Stimulated activated naive B cell treated with anti-CD40 and anti-IgM and Interleukin-4, amounts not matched to agents 10 μg/mL and 1 μg/mL and 100 μg/mL, for 72 hours (primary cell): ENCODE measurements at regions not wholly inside any gene's neighbourhood (a gene's known extent, or its start where the extent isn't known, plus 50 kb on each side); places are given as distances from the start of the nearest gene placed in this dataset.

Source experiments
- ATAC-seq, 2 donors: fragments of 150-1000 bp; cut with Tn5 transposase; replicated peaks; 2 replicates each; pipeline ENCODE4 v1.10.0; 2021; ENCODE audit warnings: moderate library complexity in 1 of 2
- DNase-seq: peaks from one replicate; pipeline ENCODE4 v3.0.0; 2021
- H3K27ac Mint-ChIP-seq: one replicate; pipeline ENCODE4 v1.8.0; 2022; ENCODE audit warnings: mild to moderate bottlenecking, mixed read lengths
- H3K27me3 Mint-ChIP-seq, 2 donors: one replicate each; pipeline ENCODE4 v1.8.0; 2022; ENCODE audit warnings: mixed read lengths in 2 of 2
- H3K36me3 Mint-ChIP-seq, 2 donors: one replicate each; pipeline ENCODE4 v1.8.0; 2022; ENCODE audit warnings: mixed read lengths in 2 of 2, mild to moderate bottlenecking in 1 of 2
- H3K4me1 Mint-ChIP-seq, 2 donors: one replicate each; pipeline ENCODE4 v1.8.0; 2022; ENCODE audit warnings: mixed read lengths in 2 of 2, mild to moderate bottlenecking in 1 of 2
- H3K4me3 Mint-ChIP-seq, 2 donors: one replicate each; pipeline ENCODE4 v1.8.0; 2022; ENCODE audit warnings: mild to moderate bottlenecking in 2 of 2, mixed read lengths in 2 of 2, moderate library complexity in 1 of 2
- H3K9me3 Mint-ChIP-seq, 2 donors: one replicate each; pipeline ENCODE4 v1.8.0; 2022; ENCODE audit warnings: mixed read lengths in 2 of 2, mild to moderate bottlenecking in 1 of 2

- Mint-ChIP-seq H3K4me3 (no peak overlapping the region), H3K27me3 (no peaks in the 10 kb centered on the region), H3K9me3 (no peaks in the 10 kb centered on the region), H3K27ac (no peak overlapping the region), H3K36me3 (no peaks in the 10 kb centered on the region), H3K4me1 (no peaks in the 10 kb centered on the region)
- DNase-seq, result no peak
- no peak for ATAC-seq
Observed at GRCh38 chr12:90899456-90900182, 55.4 kb downstream of the CCER1 start.

GRCh38 chr12:90897986-90898385 is 57.0 kb downstream of the CCER1 start:
- DNase-seq (no peak), ATAC-seq (no peak)
- H3K4me3 Mint-ChIP-seq, result no peak overlapping the region
- H3K27me3 Mint-ChIP-seq, result no peaks in the 10 kb centered on the region
- no peaks in the 10 kb centered on the region for H3K4me1 Mint-ChIP-seq
- no peak overlapping the region for H3K27ac Mint-ChIP-seq
- H3K36me3 Mint-ChIP-seq, result no peaks in the 10 kb centered on the region
- H3K9me3 Mint-ChIP-seq, result no peaks in the 10 kb centered on the region

GRCh38 chr12:90897316-90897715 is 57.7 kb downstream of the CCER1 start:
- Mint-ChIP-seq H3K9me3 (no peaks in the 10 kb centered on the region), H3K36me3 (no peaks in the 10 kb centered on the region), H3K27ac (no peak overlapping the region), H3K4me1 (no peaks in the 10 kb centered on the region), H3K27me3 (no peaks in the 10 kb centered on the region), H3K4me3 (no peak overlapping the region)
- ATAC-seq (no peak), DNase-seq (no peak)

DNA sequence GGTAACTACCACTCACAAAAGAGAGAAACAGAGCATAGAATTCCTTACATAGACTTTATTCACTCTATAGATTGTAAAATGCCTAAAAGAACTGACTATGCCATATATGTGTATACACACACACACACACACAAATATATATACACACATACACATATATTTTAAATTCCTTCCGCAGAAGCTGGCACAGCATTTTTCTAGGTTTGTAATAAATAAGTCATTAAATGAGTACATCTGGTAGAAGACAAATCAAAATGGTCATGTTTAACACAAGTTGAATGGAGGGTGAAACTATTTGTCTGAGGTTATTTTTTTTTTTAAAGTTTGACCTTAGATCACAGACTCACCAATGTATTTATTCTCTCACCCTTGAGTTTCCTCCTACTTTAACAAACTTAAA is 58.2 kb downstream of the CCER1 start:
- Mint-ChIP-seq H3K36me3 (no peaks in the 10 kb centered on the region), H3K27me3 (no peaks in the 10 kb centered on the region), H3K27ac (no peak overlapping the region), H3K4me1 (no peaks in the 10 kb centered on the region), H3K4me3 (no peak overlapping the region), H3K9me3 (no peaks in the 10 kb centered on the region)
- ATAC-seq, result no peak
- no peak for DNase-seq

- Mint-ChIP-seq H3K4me1 (no peaks in the 10 kb centered on the region), H3K4me3 (no peak overlapping the region), H3K27me3 (no peaks in the 10 kb centered on the region), H3K36me3 (no peaks in the 10 kb centered on the region), H3K27ac (no peak overlapping the region), H3K9me3 (no peaks in the 10 kb centered on the region)
- DNase-seq (no peak), ATAC-seq (no peak)
Observed at GRCh38 chr12:90896164-90896563, 58.8 kb downstream of the CCER1 start.

DNA sequence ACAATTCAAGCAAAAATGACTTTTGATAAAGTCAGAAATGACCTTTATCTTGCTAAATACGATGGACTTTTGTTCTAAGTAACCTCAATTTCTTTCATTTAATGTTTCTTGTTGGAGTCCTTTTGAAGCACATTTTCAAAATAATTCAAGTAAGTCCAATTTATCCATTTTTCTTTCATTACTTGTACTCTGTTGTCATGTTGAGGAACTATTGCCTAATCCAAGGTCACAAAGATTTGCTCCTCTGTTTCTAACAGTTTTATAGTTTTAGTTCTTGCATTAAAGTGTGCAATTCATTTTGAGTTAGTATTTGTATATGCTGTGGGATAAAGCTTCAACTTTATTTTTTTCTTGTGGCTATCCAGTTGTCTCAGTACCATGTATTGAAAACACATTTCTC is 66.7 kb downstream of the CCER1 start:
- Mint-ChIP-seq H3K36me3 (no peaks in the 10 kb centered on the region), H3K4me3 (no peak overlapping the region), H3K4me1 (no peaks in the 10 kb centered on the region), H3K27me3 (no peaks in the 10 kb centered on the region), H3K27ac (no peak overlapping the region), H3K9me3 (no peaks in the 10 kb centered on the region)
- no peak for ATAC-seq
- no peak for DNase-seq

DNA sequence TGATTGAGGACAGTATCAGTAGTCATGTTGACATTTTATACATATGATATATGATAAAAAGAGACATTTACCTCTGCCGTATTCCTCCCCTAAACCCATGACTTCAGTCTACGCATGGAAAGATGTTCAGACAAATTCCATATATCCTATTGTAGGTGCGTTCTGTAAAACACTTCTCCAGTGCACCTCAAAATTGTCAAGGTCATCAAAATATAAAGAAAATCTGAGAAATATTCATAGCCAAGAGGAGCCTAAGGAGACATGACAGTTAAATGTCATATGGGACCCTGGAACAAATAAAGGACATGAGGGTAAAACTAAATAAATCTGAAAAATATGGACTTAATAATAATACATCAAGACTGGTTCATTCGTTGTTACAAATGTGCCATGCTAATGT is 71.5 kb downstream of the CCER1 start:
- Mint-ChIP-seq H3K27ac (no peak overlapping the region), H3K9me3 (no peaks in the 10 kb centered on the region), H3K36me3 (no peaks in the 10 kb centered on the region), H3K4me3 (no peak overlapping the region), H3K4me1 (no peaks in the 10 kb centered on the region), H3K27me3 (no peaks in the 10 kb centered on the region)
- DNase-seq (no peak), ATAC-seq (no peak)

- Mint-ChIP-seq H3K27ac (no peak overlapping the region), H3K36me3 (no peaks in the 10 kb centered on the region), H3K9me3 (peaks cover 0 to 1% of the 10 kb centered on the region in 2 donors), H3K4me3 (no peak overlapping the region), H3K27me3 (no peaks in the 10 kb centered on the region), H3K4me1 (no peaks in the 10 kb centered on the region)
- DNase-seq, result no peak
- no peak for ATAC-seq
Observed at GRCh38 chr12:90871726-90872096, 83.3 kb downstream of the CCER1 start.

DNA sequence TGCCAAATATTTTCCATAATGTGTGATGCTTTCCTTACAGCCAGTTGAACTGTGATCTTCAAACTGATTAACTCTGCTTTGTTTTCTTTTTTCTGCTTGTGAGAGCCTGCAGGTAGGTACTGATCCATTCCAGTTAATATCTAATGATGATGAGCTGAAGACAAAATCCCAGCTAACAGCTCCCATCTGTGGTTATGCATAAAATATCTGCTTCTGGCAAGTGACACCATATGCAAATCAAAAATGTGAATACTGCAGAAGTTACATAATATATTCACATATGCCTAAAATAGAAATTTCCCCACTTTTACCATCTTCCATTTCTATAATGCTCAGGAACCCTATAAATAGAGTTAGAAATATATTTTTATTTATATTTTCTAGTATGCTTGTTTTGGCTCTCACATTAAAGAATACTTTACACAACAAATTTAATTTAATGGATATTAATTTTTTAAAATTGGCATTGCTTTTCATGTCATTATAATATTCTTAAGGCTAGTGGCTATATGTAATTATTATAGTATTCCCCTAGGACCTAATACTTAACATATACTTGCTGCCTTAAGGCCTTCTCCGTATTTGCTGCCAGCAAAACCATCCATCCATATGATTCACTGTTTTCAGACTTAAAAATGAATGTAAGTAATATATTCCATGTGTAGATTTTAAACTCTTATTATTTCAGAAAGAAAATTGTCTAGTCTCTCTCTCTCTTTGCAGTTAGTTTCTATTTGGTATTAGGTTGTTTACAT is 83.8 kb downstream of the CCER1 start:
- Mint-ChIP-seq H3K27ac (no peak overlapping the region), H3K9me3 (peaks cover 0 to 1% of the 10 kb centered on the region in 2 donors), H3K27me3 (no peaks in the 10 kb centered on the region), H3K4me3 (no peak overlapping the region), H3K4me1 (no peaks in the 10 kb centered on the region), H3K36me3 (no peaks in the 10 kb centered on the region)
- DNase-seq, result no peak
- no peak for ATAC-seq

DNA sequence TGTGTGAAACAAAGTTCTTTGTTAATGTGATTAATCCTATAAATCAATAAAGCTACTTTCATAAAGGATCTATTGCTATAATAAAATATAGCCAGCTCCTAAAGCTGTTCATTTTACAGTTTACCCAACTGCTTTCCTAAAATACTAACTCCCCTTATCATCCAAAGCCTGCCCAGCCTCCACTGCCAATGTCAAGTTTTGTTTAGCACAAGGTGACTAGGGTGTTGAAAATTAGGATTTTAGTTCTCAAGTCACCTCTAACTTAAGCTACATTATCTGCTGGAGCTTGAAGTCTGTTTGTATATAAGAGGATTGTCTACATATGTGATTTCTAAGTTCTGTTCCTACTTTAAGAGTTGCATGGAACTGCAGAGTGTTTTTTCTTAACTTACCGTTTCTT is 86.3 kb downstream of the CCER1 start:
- H3K36me3 Mint-ChIP-seq, result no peaks in the 10 kb centered on the region
- ATAC-seq (no peak), DNase-seq (no peak)
- H3K9me3 Mint-ChIP-seq, result no peaks in the 10 kb centered on the region
- no peak overlapping the region for H3K27ac Mint-ChIP-seq
- no peaks in the 10 kb centered on the region for H3K4me1 Mint-ChIP-seq
- no peak overlapping the region for H3K4me3 Mint-ChIP-seq
- H3K27me3 Mint-ChIP-seq, result no peaks in the 10 kb centered on the region

- ATAC-seq (no peak), DNase-seq (no peak)
- Mint-ChIP-seq H3K27ac (no peak overlapping the region), H3K4me1 (peaks cover 0 to 2% of the 10 kb centered on the region in 2 donors), H3K4me3 (no peak overlapping the region), H3K9me3 (peaks cover 0 to 2% of the 10 kb centered on the region in 2 donors), H3K36me3 (no peaks in the 10 kb centered on the region), H3K27me3 (no peaks in the 10 kb centered on the region)
Observed at GRCh38 chr12:90859591-90859990, 95.4 kb downstream of the CCER1 start.

DNA sequence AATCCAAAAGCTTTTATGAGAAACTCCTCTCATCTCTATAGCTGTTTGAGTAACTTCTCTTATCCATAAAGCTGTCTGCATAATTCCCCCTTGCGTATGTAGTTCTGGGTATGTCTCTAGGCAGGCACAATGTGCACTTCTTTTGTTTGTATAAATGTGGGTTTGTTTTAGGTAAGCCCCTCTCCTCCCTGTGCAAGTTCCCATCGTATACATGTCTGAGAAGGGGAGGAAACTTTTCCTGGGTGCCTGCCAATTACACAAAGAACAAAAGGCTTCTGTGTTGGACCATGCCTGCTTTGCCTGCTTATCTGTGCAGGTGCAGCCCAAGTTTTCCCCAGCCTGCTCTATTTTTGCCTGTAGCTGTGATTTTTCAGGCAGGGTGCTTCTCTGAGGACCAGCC is 96.7 kb downstream of the CCER1 start:
- Mint-ChIP-seq H3K27me3 (no peaks in the 10 kb centered on the region), H3K4me3 (no peak overlapping the region), H3K4me1 (peaks cover 0 to 2% of the 10 kb centered on the region in 2 donors), H3K27ac (no peak overlapping the region), H3K36me3 (no peaks in the 10 kb centered on the region), H3K9me3 (peaks cover 0 to 2% of the 10 kb centered on the region in 2 donors)
- DNase-seq (no peak), ATAC-seq (no peak)

DNA sequence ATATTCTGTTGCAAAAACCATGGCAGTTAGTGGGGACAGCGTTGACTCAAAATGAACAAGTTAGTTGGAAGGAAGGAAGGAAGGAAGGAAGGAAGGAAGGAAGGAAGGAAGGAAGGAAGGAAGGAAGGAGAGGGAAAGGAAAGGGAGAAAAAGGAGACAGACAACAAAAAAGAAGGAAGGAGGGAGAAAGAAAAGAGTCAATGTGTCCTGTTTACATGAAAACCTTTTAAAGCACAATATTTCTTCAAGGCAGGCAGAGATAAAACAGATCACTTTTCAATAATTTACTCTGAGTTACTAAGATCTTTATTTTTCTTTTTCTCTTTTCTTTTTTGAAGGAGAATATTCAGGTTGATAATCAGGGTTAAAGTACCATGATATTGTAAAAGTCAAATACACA is 99.4 kb downstream of the CCER1 start:
- H3K36me3 Mint-ChIP-seq, result no peaks in the 10 kb centered on the region
- no peak overlapping the region for H3K27ac Mint-ChIP-seq

DNA sequence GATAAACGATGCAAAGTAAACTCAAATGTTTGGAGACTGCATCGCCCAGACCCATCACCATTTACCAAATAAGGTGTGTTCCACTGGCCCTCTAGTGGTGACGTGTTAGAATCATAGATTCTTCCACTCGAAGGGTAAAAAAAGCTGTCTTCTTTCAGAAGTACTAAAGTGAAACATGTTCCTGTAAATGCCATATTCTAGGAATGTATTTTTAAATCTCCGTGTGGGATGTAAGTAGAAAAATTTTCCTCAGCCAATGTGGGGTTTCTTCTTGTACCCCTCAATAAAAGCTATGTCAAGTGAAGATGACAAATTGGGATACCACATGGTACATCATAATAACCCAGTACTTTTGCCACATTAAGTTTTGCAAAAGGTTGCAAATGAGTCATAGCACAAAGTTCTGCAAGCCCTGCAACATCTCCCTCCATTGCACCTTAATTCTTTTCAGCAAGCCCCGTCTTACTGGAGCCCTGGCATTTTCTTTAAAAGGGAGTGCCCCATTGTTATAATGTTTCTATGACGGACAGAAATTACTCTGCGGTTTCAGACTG is 100.8 kb downstream of the CCER1 start:
- Mint-ChIP-seq H3K4me1 (peaks cover 0 to 2% of the 10 kb centered on the region in 2 donors), H3K27me3 (no peaks in the 10 kb centered on the region), H3K36me3 (no peaks in the 10 kb centered on the region), H3K27ac (no peak overlapping the region), H3K4me3 (no peak overlapping the region), H3K9me3 (no peaks in the 10 kb centered on the region)
- peak; percentile 57 to 61 for ATAC-seq
- DNase-seq, result no peak

More for the DNA sequence above, 99.4 kb downstream of the CCER1 start:
- no peaks in the 10 kb centered on the region for H3K9me3 Mint-ChIP-seq
- no peaks in the 10 kb centered on the region for H3K27me3 Mint-ChIP-seq
- no peak overlapping the region for H3K4me3 Mint-ChIP-seq
- no peak for ATAC-seq
- peaks cover 0 to 2% of the 10 kb centered on the region in 2 donors for H3K4me1 Mint-ChIP-seq
- DNase-seq, result no peak
